WTC11 (cell line): ENCODE measurements at regions not wholly inside any gene's neighbourhood (a gene's known extent, or its start where the extent isn't known, plus 50 kb on each side); places are given as distances from the start of the nearest gene placed in this dataset.

Source experiments
- CREB1 ChIP-seq: sonication (generic); formaldehyde crosslinking; IDR thresholded peaks from 2 replicates; pipeline ENCODE4 v1.8.0; 2023; ENCODE audit warnings: mild to moderate bottlenecking, missing genetic modification reagents
- CREM ChIP-seq: sonication (generic); formaldehyde crosslinking; IDR thresholded peaks from 2 replicates; pipeline ENCODE4 v1.8.1; 2022; ENCODE audit warnings: mild to moderate bottlenecking, missing genetic modification reagents, moderate library complexity
- FOXK1 ChIP-seq: sonication (generic); formaldehyde crosslinking; IDR thresholded peaks from 2 replicates; pipeline ENCODE4 v1.8.0; 2022; ENCODE audit warnings: mild to moderate bottlenecking, moderate library complexity, missing genetic modification reagents
- JUN ChIP-seq: sonication (generic); formaldehyde crosslinking; IDR thresholded peaks from 2 replicates; pipeline ENCODE4 v1.8.0; 2023; ENCODE audit warnings: mild to moderate bottlenecking, missing genetic modification reagents
- SP1 ChIP-seq: sonication (generic); formaldehyde crosslinking; conservative IDR thresholded peaks from 2 replicates; pipeline ENCODE4 v1.8.1; 2022; ENCODE audit warnings: missing genetic modification reagents
- STAT6 ChIP-seq: sonication (generic); formaldehyde crosslinking; conservative IDR thresholded peaks from 2 replicates; pipeline ENCODE4 v1.8.1; 2023; ENCODE audit warnings: mild to moderate bottlenecking, low read depth, missing genetic modification reagents, moderate library complexity
- TEAD1 ChIP-seq: sonication (generic); formaldehyde crosslinking; IDR thresholded peaks from 2 replicates; pipeline ENCODE4 v1.8.0; 2022; ENCODE audit warnings: mild to moderate bottlenecking, missing genetic modification reagents
- ZNF232 ChIP-seq: sonication (generic); formaldehyde crosslinking; IDR thresholded peaks from 2 replicates; pipeline ENCODE4 v1.8.0; 2022; ENCODE audit warnings: mild to moderate bottlenecking, missing genetic modification reagents
- ZNF423 ChIP-seq: fragments of 250-450 bp; sonication (Bioruptor Pico); IDR thresholded peaks from 2 replicates; pipeline ENCODE4 v2.1.2; 2022; ENCODE audit warnings: mild to moderate bottlenecking, moderate library complexity
- ZNF671 ChIP-seq: fragments of 250-450 bp; sonication (Bioruptor Pico); IDR thresholded peaks from 2 replicates; pipeline ENCODE4 v1.8.0; 2021; ENCODE audit warnings: mild to moderate bottlenecking
- TF ChIP-seq, protein P1 (sequence below): fragments of 200-600 bp; IDR thresholded peaks from 2 replicates; pipeline ENCODE4 v1.8.0; 2022; ENCODE audit warnings: antibody characterized with exemption
- TF ChIP-seq, protein P2 (sequence below): fragments of 250-450 bp; sonication (Bioruptor Pico); IDR thresholded peaks from 2 replicates; pipeline ENCODE4 v1.9.0; 2021; ENCODE audit warnings: mild to moderate bottlenecking
- TF ChIP-seq, protein P3 (sequence below): sonication (generic); formaldehyde crosslinking; IDR thresholded peaks from 2 replicates; pipeline ENCODE4 v1.8.1; 2023; ENCODE audit warnings: mild to moderate bottlenecking, missing genetic modification reagents, moderate library complexity
- TF ChIP-seq, protein P4 (sequence below): sonication (generic); formaldehyde crosslinking; IDR thresholded peaks from 2 replicates; pipeline ENCODE4 v1.8.0; 2022; ENCODE audit warnings: mild to moderate bottlenecking, missing genetic modification reagents

GRCh38 chr4:136495851-136496250, 1036.4 kb downstream of the PCDH18 start:
- TF ChIP-seq, protein P1, sequence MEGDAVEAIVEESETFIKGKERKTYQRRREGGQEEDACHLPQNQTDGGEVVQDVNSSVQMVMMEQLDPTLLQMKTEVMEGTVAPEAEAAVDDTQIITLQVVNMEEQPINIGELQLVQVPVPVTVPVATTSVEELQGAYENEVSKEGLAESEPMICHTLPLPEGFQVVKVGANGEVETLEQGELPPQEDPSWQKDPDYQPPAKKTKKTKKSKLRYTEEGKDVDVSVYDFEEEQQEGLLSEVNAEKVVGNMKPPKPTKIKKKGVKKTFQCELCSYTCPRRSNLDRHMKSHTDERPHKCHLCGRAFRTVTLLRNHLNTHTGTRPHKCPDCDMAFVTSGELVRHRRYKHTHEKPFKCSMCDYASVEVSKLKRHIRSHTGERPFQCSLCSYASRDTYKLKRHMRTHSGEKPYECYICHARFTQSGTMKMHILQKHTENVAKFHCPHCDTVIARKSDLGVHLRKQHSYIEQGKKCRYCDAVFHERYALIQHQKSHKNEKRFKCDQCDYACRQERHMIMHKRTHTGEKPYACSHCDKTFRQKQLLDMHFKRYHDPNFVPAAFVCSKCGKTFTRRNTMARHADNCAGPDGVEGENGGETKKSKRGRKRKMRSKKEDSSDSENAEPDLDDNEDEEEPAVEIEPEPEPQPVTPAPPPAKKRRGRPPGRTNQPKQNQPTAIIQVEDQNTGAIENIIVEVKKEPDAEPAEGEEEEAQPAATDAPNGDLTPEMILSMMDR: no peak
- TF ChIP-seq CREB1 (CRISPR knock-in tag): no peak
- TF ChIP-seq, protein P2, sequence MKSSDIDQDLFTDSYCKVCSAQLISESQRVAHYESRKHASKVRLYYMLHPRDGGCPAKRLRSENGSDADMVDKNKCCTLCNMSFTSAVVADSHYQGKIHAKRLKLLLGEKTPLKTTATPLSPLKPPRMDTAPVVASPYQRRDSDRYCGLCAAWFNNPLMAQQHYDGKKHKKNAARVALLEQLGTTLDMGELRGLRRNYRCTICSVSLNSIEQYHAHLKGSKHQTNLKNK (CRISPR knock-in tag): no peak
- TF ChIP-seq, protein P3, sequence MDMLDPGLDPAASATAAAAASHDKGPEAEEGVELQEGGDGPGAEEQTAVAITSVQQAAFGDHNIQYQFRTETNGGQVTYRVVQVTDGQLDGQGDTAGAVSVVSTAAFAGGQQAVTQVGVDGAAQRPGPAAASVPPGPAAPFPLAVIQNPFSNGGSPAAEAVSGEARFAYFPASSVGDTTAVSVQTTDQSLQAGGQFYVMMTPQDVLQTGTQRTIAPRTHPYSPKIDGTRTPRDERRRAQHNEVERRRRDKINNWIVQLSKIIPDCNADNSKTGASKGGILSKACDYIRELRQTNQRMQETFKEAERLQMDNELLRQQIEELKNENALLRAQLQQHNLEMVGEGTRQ (CRISPR knock-in tag): no peak
- no peak for TF ChIP-seq CREM (CRISPR knock-in tag)
- no peak for TF ChIP-seq SP1 (CRISPR knock-in tag)
- TF ChIP-seq ZNF232 (CRISPR knock-in tag): no peak
- TF ChIP-seq JUN (CRISPR knock-in tag): no peak
- TF ChIP-seq STAT6: no peak
- no peak for TF ChIP-seq TEAD1 (CRISPR knock-in tag)
- TF ChIP-seq ZNF671 (CRISPR knock-in tag): no peak
- no peak for TF ChIP-seq FOXK1 (CRISPR knock-in tag)
- TF ChIP-seq, protein P4, sequence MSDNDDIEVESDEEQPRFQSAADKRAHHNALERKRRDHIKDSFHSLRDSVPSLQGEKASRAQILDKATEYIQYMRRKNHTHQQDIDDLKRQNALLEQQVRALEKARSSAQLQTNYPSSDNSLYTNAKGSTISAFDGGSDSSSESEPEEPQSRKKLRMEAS (CRISPR knock-in tag): no peak
- no peak for TF ChIP-seq ZNF423
